Caco-2 (cell line): ENCODE measurements at regions not wholly inside any gene's neighbourhood (a gene's known extent, or its start where the extent isn't known, plus 50 kb on each side); places are given as distances from the start of the nearest gene placed in this dataset.

ENCODE experiments used
- BruUV-seq: library from RNA; stranded (reverse); fragments of 400-500 nt; replicated peaks from 2 replicates; lab custom pipeline; 2021; lab: Mats Ljungman, UMichigan
- CTCF ChIA-PET: fragments of 300-600 bp; sonication (Branson Sonifier 250); formaldehyde crosslinking; loops from one replicate; lab custom pipeline; 2022; ENCODE audit warnings: antibody characterized with exemption; lab: Charles Lee
- POLR2A ChIA-PET: fragments of 300-600 bp; sonication (Branson Sonifier 250); formaldehyde crosslinking; loops from one replicate; lab custom pipeline; 2022; ENCODE audit warnings: antibody characterized with exemption; lab: Charles Lee
- DNase-seq, 2 experiments: peaks; one replicate each; pipeline versions ENCODE4 v3.0.0 to v3.0.0-alpha.2; 2020 to 2022
- H3K27me3 ChIP-seq: replicated peaks from 2 replicates; pipeline ENCODE4 v1.6.0; 2011; ENCODE audit warnings: low read length; ENCODE audit not compliant: control insufficient read depth, insufficient read depth
- H3K36me3 ChIP-seq: 2 replicates; pipeline ENCODE4 v1.5.1; 2011; ENCODE audit warnings: low read length; ENCODE audit not compliant: control insufficient read depth, insufficient read depth
- H3K4me1 ChIP-seq: fragments of 250-450 bp; sonication (Bioruptor Pico); 2 replicates; pipeline ENCODE4 v1.5.1; 2020; ENCODE audit warnings: mild to moderate bottlenecking
- H3K4me3 ChIP-seq: 2 replicates; pipeline ENCODE4 v1.5.1; 2011; ENCODE audit warnings: low read depth, mild to moderate bottlenecking, control low read depth, low read length
- H3K9me3 ChIP-seq: fragments of 250-450 bp; sonication (Bioruptor Pico); 2 replicates; pipeline ENCODE4 v1.5.1; 2020; ENCODE audit warnings: mild to moderate bottlenecking, moderate library complexity
- H3K27ac Mint-ChIP-seq: one replicate; pipeline ENCODE4 v1.8.0; 2022; ENCODE audit warnings: mixed read lengths; ENCODE audit not compliant: unreplicated experiment
- H3K27me3 Mint-ChIP-seq: one replicate; pipeline ENCODE4 v1.8.0; 2022; ENCODE audit warnings: mixed read lengths; ENCODE audit not compliant: insufficient read depth, unreplicated experiment
- H3K36me3 Mint-ChIP-seq: one replicate; pipeline ENCODE4 v1.8.0; 2022; ENCODE audit warnings: mild to moderate bottlenecking, mixed read lengths; ENCODE audit not compliant: insufficient read depth, unreplicated experiment
- H3K4me1 Mint-ChIP-seq: one replicate; pipeline ENCODE4 v1.8.0; 2022; ENCODE audit warnings: low read depth, mixed read lengths; ENCODE audit not compliant: unreplicated experiment
- H3K4me3 Mint-ChIP-seq: one replicate; pipeline ENCODE4 v1.8.0; 2022; ENCODE audit warnings: mild to moderate bottlenecking, moderate library complexity, mixed read lengths; ENCODE audit not compliant: unreplicated experiment
- H3K9me3 Mint-ChIP-seq: one replicate; pipeline ENCODE4 v1.8.0; 2022; ENCODE audit warnings: mixed read lengths; ENCODE audit not compliant: unreplicated experiment
- intact Hi-C: fragments of 100-400 bp; cut with micrococcal nuclease; formaldehyde crosslinking; loops from one replicate; pipeline ENCODE4 v1.10.0; 2022; ENCODE audit not compliant: unreplicated experiment
- TF ChIP-seq, protein P1 (sequence below), 2 experiments: fragments of 200-600 bp in 1 of 2; IDR thresholded peaks; 1 replicate in 1 of 2; 2 replicates in 1 of 2; pipeline versions ENCODE4 v1.5.1 to v1.8.0; 2011 to 2022; ENCODE audit warnings: antibody characterized with exemption in 1 of 2, control low read depth in 1 of 2, inconsistent platforms in 1 of 2, low read depth in 1 of 2, low read length in 1 of 2, mild to moderate bottlenecking in 1 of 2, moderate library complexity in 1 of 2; ENCODE audit not compliant: insufficient read depth in 1 of 2, severe bottlenecking in 1 of 2, unreplicated experiment in 1 of 2

DNA sequence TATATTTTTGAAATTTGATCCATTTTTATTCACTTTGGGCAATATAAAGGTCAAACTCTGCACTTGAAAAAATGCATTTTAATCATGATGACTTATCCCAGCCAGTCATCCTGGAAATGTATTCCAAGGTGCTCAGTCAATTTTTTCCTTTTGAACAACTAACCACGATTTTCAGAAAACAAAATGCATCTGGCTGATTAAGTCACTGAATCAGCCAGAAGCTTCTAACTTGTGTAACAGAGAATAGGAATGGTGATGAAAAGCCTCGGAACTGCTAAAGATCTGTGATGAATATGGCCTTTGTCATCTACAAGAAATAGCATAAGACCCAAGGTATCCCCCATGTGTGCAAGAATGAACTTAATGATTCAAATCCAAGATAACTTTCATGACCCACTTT is 572.7 kb downstream of the EPHA4 start:
- BruUV-seq = no TSS peak
- POLR2A ChIA-PET = no interaction called here
- intact Hi-C loops = no loop called here

GRCh38 chr2:221001381-221001801 is 570.7 kb downstream of the EPHA4 start:
- Mint-ChIP-seq H3K27ac (no peak overlapping the region), H3K9me3 (no peaks in the 10 kb centered on the region), H3K4me3 (no peak overlapping the region), H3K36me3 (no peaks in the 10 kb centered on the region), H3K27me3 (peaks cover 6% of the 10 kb centered on the region), H3K4me1 (no peaks in the 10 kb centered on the region)
- Histone ChIP-seq H3K36me3 (no peaks in the 10 kb centered on the region), H3K4me3 (no peak overlapping the region), H3K4me1 (no peaks in the 10 kb centered on the region), H3K27me3 (no peaks in the 10 kb centered on the region), H3K9me3 (no peaks in the 10 kb centered on the region)
- TF ChIP-seq, protein P1, sequence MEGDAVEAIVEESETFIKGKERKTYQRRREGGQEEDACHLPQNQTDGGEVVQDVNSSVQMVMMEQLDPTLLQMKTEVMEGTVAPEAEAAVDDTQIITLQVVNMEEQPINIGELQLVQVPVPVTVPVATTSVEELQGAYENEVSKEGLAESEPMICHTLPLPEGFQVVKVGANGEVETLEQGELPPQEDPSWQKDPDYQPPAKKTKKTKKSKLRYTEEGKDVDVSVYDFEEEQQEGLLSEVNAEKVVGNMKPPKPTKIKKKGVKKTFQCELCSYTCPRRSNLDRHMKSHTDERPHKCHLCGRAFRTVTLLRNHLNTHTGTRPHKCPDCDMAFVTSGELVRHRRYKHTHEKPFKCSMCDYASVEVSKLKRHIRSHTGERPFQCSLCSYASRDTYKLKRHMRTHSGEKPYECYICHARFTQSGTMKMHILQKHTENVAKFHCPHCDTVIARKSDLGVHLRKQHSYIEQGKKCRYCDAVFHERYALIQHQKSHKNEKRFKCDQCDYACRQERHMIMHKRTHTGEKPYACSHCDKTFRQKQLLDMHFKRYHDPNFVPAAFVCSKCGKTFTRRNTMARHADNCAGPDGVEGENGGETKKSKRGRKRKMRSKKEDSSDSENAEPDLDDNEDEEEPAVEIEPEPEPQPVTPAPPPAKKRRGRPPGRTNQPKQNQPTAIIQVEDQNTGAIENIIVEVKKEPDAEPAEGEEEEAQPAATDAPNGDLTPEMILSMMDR (IDR thresholded peaks at IDR 0.05; ENCODE audit: insufficient read depth in 1 of 2, low read depth in 1 of 2, low read length in 1 of 2, severe bottlenecking in 1 of 2, unreplicated experiment in 1 of 2) = no peak
- no peak for DNase-seq
- BruUV-seq = no TSS peak
- POLR2A ChIA-PET = no interaction called here
- CTCF ChIA-PET = no interaction called here
- intact Hi-C loops = no loop called here

More for the DNA sequence above, 572.7 kb downstream of the EPHA4 start:
- H3K9me3 ChIP-seq = no peaks in the 10 kb centered on the region
- H3K4me3 ChIP-seq = no peak overlapping the region
- Mint-ChIP-seq H3K36me3 (no peaks in the 10 kb centered on the region), H3K4me1 (no peaks in the 10 kb centered on the region), H3K27me3 (peaks cover 8% of the 10 kb centered on the region), H3K9me3 (no peaks in the 10 kb centered on the region), H3K4me3 (no peak overlapping the region), H3K27ac (no peak overlapping the region)
- H3K4me1 ChIP-seq = no peaks in the 10 kb centered on the region
- no peaks in the 10 kb centered on the region for H3K27me3 ChIP-seq
- TF ChIP-seq, protein P1 (IDR thresholded peaks at IDR 0.05; ENCODE audit: insufficient read depth in 1 of 2, low read depth in 1 of 2, low read length in 1 of 2, severe bottlenecking in 1 of 2, unreplicated experiment in 1 of 2) = no peak
- no peaks in the 10 kb centered on the region for H3K36me3 ChIP-seq
- DNase-seq = no peak
- CTCF ChIA-PET = no interaction called here

DNA sequence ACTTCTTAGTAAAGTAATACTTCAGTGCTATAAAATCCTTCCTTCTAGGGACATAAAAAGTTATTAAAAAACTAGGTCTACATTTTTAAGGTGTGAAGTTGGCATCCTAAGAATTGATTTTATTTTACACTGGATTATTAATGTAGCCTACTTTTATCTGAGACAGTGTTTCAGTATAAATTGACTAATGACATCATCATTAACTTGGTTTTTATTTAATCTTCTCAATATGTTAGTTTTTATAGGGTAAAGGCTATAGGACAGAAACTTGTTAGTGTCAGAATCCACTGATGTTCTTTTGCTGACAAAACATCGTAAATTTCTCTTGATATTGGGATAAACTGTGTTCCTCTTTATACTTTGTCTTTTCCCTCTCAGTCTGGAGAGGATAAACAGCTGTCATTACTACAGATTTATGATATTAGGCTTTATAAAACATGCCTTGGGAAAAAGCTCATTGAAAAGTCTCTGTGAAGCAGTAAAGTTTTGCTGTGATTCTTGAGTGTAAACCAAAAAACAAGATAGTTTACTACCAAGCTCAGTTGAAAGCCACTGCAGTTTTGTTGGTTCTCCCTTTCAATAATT is 569.9 kb downstream of the EPHA4 start:
- Mint-ChIP-seq H3K36me3 (no peaks in the 10 kb centered on the region), H3K4me1 (no peaks in the 10 kb centered on the region), H3K4me3 (no peak overlapping the region), H3K27ac (no peak overlapping the region), H3K9me3 (no peaks in the 10 kb centered on the region), H3K27me3 (peaks cover 6% of the 10 kb centered on the region)
- Histone ChIP-seq H3K9me3 (no peaks in the 10 kb centered on the region), H3K4me3 (no peak overlapping the region), H3K4me1 (no peaks in the 10 kb centered on the region), H3K36me3 (no peaks in the 10 kb centered on the region), H3K27me3 (no peaks in the 10 kb centered on the region)
- TF ChIP-seq, protein P1 (IDR thresholded peaks at IDR 0.05; ENCODE audit: insufficient read depth in 1 of 2, low read depth in 1 of 2, low read length in 1 of 2, severe bottlenecking in 1 of 2, unreplicated experiment in 1 of 2) = no peak
- POLR2A ChIA-PET = no interaction called here
- CTCF ChIA-PET = no interaction called here
- BruUV-seq = no TSS peak
- no peak for DNase-seq
- intact Hi-C loops = no loop called here
